Upper lobe of right lung (tissue), 1 donor: ENCODE measurements at regions not wholly inside any gene's neighbourhood (a gene's known extent, or its start where the extent isn't known, plus 50 kb on each side); places are given as distances from the start of the nearest gene placed in this dataset.
"Not testable (repeated sequence)": the region's sequence is repeated elsewhere in the genome, so short reads cannot be mapped to it uniquely, and the experiment has no call there.

Source experiments
- ATAC-seq: fragments of 200-7000 bp; cut with Tn5 transposase; one replicate; pipeline ENCODE4 v1.9.1; 2020; ENCODE audit warnings: mild to moderate bottlenecking, moderate library complexity
- DNase-seq: peaks from one replicate; pipeline ENCODE4 v3.0.0-alpha.2; 2020
- H3K27ac ChIP-seq: fragments of 200-600 bp; one replicate; pipeline ENCODE4 v1.8.0; 2022
- H3K27me3 ChIP-seq: fragments of 200-600 bp; one replicate; pipeline ENCODE4 v1.8.0; 2022; ENCODE audit warnings: mild to moderate bottlenecking
- H3K36me3 ChIP-seq: fragments of 200-600 bp; one replicate; pipeline ENCODE4 v1.8.0; 2022
- H3K4me1 ChIP-seq: fragments of 200-600 bp; one replicate; pipeline ENCODE4 v1.8.0; 2022
- H3K4me3 ChIP-seq: fragments of 200-600 bp; one replicate; pipeline ENCODE4 v1.8.0; 2022; ENCODE audit warnings: mild to moderate bottlenecking
- H3K9me3 ChIP-seq: fragments of 200-600 bp; one replicate; pipeline ENCODE4 v1.8.0; 2022
- CTCF ChIP-seq: fragments of 200-600 bp; IDR thresholded peaks from one replicate; pipeline ENCODE4 v1.8.0; 2022; ENCODE audit warnings: antibody characterized with exemption
- intact Hi-C: fragments of 100-400 bp; cut with DNase I; formaldehyde crosslinking; loops from one replicate; pipeline ENCODE4 v1.11.0; 2022
- donor health status: DM: no; HTN: yes; CAD: no; lungs with severe emphysema.

GRCh38 chr11:50192743-50193142 lies 160.1 kb downstream of the OR4C45 start:
- H3K27ac ChIP-seq = no peak overlapping the region
- H3K4me3 ChIP-seq = no peak overlapping the region
- H3K4me1 ChIP-seq = no peaks in the 10 kb centered on the region
- intact Hi-C loops = no loop called here
- ATAC-seq = no peak
- no peaks in the 10 kb centered on the region for H3K9me3 ChIP-seq
- no peak for TF ChIP-seq CTCF
- no peaks in the 10 kb centered on the region for H3K36me3 ChIP-seq
- no peaks in the 10 kb centered on the region for H3K27me3 ChIP-seq
- DNase-seq = no peak

- H3K4me1 ChIP-seq = no peaks in the 10 kb centered on the region
- H3K9me3 ChIP-seq = peaks cover 3% of the 10 kb centered on the region
- H3K36me3 ChIP-seq = no peaks in the 10 kb centered on the region
- no peak for DNase-seq
- H3K4me3 ChIP-seq = no peak overlapping the region
- no peak overlapping the region for H3K27ac ChIP-seq
- no peaks in the 10 kb centered on the region for H3K27me3 ChIP-seq
- TF ChIP-seq CTCF = no peak
- ATAC-seq = no peak
- intact Hi-C loops = no loop called here
Measured at GRCh38 chr11:50214376-50214775, 181.7 kb downstream of the OR4C45 start.

GRCh38 chr11:50220651-50221050 lies 188.0 kb downstream of the OR4C45 start:
- Histone ChIP-seq H3K9me3 (no peaks in the 10 kb centered on the region), H3K36me3 (no peaks in the 10 kb centered on the region), H3K4me3 (no peak overlapping the region), H3K27ac (no peak overlapping the region), H3K27me3 (no peaks in the 10 kb centered on the region), H3K4me1 (no peaks in the 10 kb centered on the region)
- no peak for TF ChIP-seq CTCF
- intact Hi-C loops = no loop called here
- DNase-seq (no peak), ATAC-seq (no peak)

- H3K9me3 ChIP-seq, intact Hi-C loops, H3K27me3 ChIP-seq, DNase-seq, ATAC-seq, H3K4me3 ChIP-seq, H3K27ac ChIP-seq, H3K4me1 ChIP-seq, H3K36me3 ChIP-seq: not testable (repeated sequence)
Measured at GRCh38 chr11:50238368-50238767, 205.7 kb downstream of the OR4C45 start.

GRCh38 chr11:50246183-50246582 lies 213.5 kb downstream of the OR4C45 start:
- no peak for TF ChIP-seq CTCF
- no peak for ATAC-seq
- H3K36me3 ChIP-seq = no peaks in the 10 kb centered on the region
- no peaks in the 10 kb centered on the region for H3K4me1 ChIP-seq
- H3K4me3 ChIP-seq = no peak overlapping the region
- H3K9me3 ChIP-seq = no peaks in the 10 kb centered on the region
- no peak overlapping the region for H3K27ac ChIP-seq
- no peak for DNase-seq
- intact Hi-C loops = no loop called here
- no peaks in the 10 kb centered on the region for H3K27me3 ChIP-seq

GRCh38 chr11:50246699-50247098 lies 214.0 kb downstream of the OR4C45 start:
- H3K36me3 ChIP-seq = no peaks in the 10 kb centered on the region
- no peak for TF ChIP-seq CTCF
- DNase-seq (no peak), ATAC-seq (peak; percentile 24)
- H3K27me3 ChIP-seq = no peaks in the 10 kb centered on the region
- intact Hi-C loops = no loop called here
- H3K27ac ChIP-seq = no peak overlapping the region
- no peaks in the 10 kb centered on the region for H3K9me3 ChIP-seq
- no peaks in the 10 kb centered on the region for H3K4me1 ChIP-seq
- no peak overlapping the region for H3K4me3 ChIP-seq
